IMR-90 (cell line): ENCODE measurements at regions not wholly inside any gene's neighbourhood (a gene's known extent, or its start where the extent isn't known, plus 50 kb on each side); places are given as distances from the start of the nearest gene placed in this dataset.

Source experiments
- ATAC-seq: fragments of 200-7000 bp; cut with Tn5 transposase; 2 replicates; pipeline ENCODE4 v1.9.1; 2020; ENCODE audit warnings: low read depth, mild to moderate bottlenecking, moderate library complexity
- BruUV-seq: library from RNA; stranded (reverse); fragments of 400-500 nt; replicated peaks from 2 replicates; lab custom pipeline; 2021; lab: Mats Ljungman, UMichigan
- CTCF ChIA-PET: fragments of 300-600 bp; formaldehyde crosslinking; extraction: SDS; loops from one replicate; lab custom pipeline; 2021; ENCODE audit warnings: antibody characterized with exemption; lab: Yijun Ruan, JAX
- POLR2A ChIA-PET: fragments of 300-600 bp; sonication (Branson Sonifier 250); formaldehyde crosslinking; loops from one replicate; lab custom pipeline; 2022; ENCODE audit warnings: antibody characterized with exemption; ENCODE audit not compliant: unreplicated experiment; lab: Charles Lee
- DNase-seq: peaks from one replicate; pipeline ENCODE4 v3.0.0; 2013
- H2AFZ ChIP-seq: replicated peaks from 2 replicates; pipeline ENCODE3; 2013; ENCODE audit warnings: low read length, mild to moderate bottlenecking; ENCODE audit not compliant: poor library complexity
- H2AK5ac ChIP-seq: 2 replicates; pipeline ENCODE4 v1.6.1; 2013; ENCODE audit warnings: low read depth, low read length, inconsistent platforms
- H2AK9ac ChIP-seq: replicated peaks from 2 replicates; pipeline ENCODE3; 2013; ENCODE audit warnings: mild to moderate bottlenecking, low read depth, low read length, moderate library complexity; ENCODE audit not compliant: poor library complexity
- H2BK120ac ChIP-seq: 2 replicates; pipeline ENCODE4 v1.6.1; 2013; ENCODE audit warnings: low read depth, low read length, inconsistent platforms
- H2BK15ac ChIP-seq: 3 replicates; pipeline ENCODE4 v1.6.1; 2013; ENCODE audit warnings: low read depth, low read length, inconsistent platforms
- H2BK20ac ChIP-seq: 2 replicates; pipeline ENCODE4 v1.6.1; 2013; ENCODE audit warnings: low read depth, mild to moderate bottlenecking, inconsistent platforms, low read length, moderate library complexity
- H2BK5ac ChIP-seq: 2 replicates; pipeline ENCODE4 v1.6.1; 2013; ENCODE audit warnings: mild to moderate bottlenecking, low read depth, low read length, inconsistent platforms; ENCODE audit not compliant: poor library complexity, severe bottlenecking
- H3K14ac ChIP-seq: replicated peaks from 2 replicates; pipeline ENCODE4 v1.6.1; 2013; ENCODE audit warnings: low read depth, low read length, inconsistent platforms
- H3K18ac ChIP-seq: 2 replicates; pipeline ENCODE4 v1.6.1; 2013; ENCODE audit warnings: low read depth, low read length, control low read depth
- H3K23ac ChIP-seq: 2 replicates; pipeline ENCODE4 v1.6.1; 2013; ENCODE audit warnings: low read depth, low read length, inconsistent platforms
- H3K27ac ChIP-seq: 2 replicates; pipeline ENCODE4 v1.5.1; 2013; ENCODE audit warnings: mild to moderate bottlenecking, control low read depth, low read length; ENCODE audit not compliant: insufficient read depth
- H3K27me3 ChIP-seq: 2 replicates; pipeline ENCODE4 v1.6.1; 2013; ENCODE audit warnings: low read length; ENCODE audit not compliant: control insufficient read depth, insufficient read depth
- H3K36me3 ChIP-seq: 2 replicates; pipeline ENCODE4 v1.6.1; 2013; ENCODE audit warnings: low read length, mixed read lengths; ENCODE audit not compliant: control insufficient read depth, insufficient read depth
- H3K4ac ChIP-seq: 2 replicates; pipeline ENCODE4 v1.6.1; 2013; ENCODE audit warnings: low read depth, low read length, inconsistent platforms
- H3K4me1 ChIP-seq: 2 replicates; pipeline ENCODE4 v1.6.1; 2013; ENCODE audit warnings: low read length, mixed read lengths; ENCODE audit not compliant: control insufficient read depth, insufficient read depth
- H3K4me2 ChIP-seq: 2 replicates; pipeline ENCODE4 v1.6.1; 2013; ENCODE audit warnings: low read depth, mild to moderate bottlenecking, control low read depth, low read length, moderate library complexity
- H3K4me3 ChIP-seq: 2 replicates; pipeline ENCODE4 v1.5.1; 2013; ENCODE audit warnings: low read depth, mild to moderate bottlenecking, control low read depth, low read length, moderate library complexity; ENCODE audit not compliant: insufficient read depth
- H3K56ac ChIP-seq: 2 replicates; pipeline ENCODE4 v1.6.1; 2013; ENCODE audit warnings: low read length, inconsistent platforms; ENCODE audit not compliant: insufficient read depth; ENCODE audit errors: extremely low read depth
- H3K79me1 ChIP-seq, 2 experiments: 2 replicates each; pipeline ENCODE4 v1.6.1; 2013; ENCODE audit warnings: low read length in 2 of 2, inconsistent platforms in 1 of 2, low read depth in 1 of 2
- H3K9ac ChIP-seq: 2 replicates; pipeline ENCODE4 v1.6.1; 2013; ENCODE audit warnings: low read depth, low read length, control low read depth
- H3K9me1 ChIP-seq: 2 replicates; pipeline ENCODE4 v1.6.1; 2013; ENCODE audit warnings: low read length, inconsistent platforms; ENCODE audit not compliant: insufficient read depth
- H3K9me3 ChIP-seq: 2 replicates; pipeline ENCODE4 v1.6.1; 2013; ENCODE audit warnings: low read length; ENCODE audit not compliant: control insufficient read depth, insufficient read depth
- H4K20me1 ChIP-seq: 2 replicates; pipeline ENCODE4 v1.6.1; 2013; ENCODE audit warnings: low read length, inconsistent platforms; ENCODE audit not compliant: insufficient read depth
- H4K5ac ChIP-seq: 2 replicates; pipeline ENCODE4 v1.6.1; 2013; ENCODE audit warnings: mild to moderate bottlenecking, low read depth, low read length, control low read depth
- H4K8ac ChIP-seq, 2 experiments: 2 replicates each; pipeline ENCODE4 v1.6.1; 2013; ENCODE audit warnings: low read depth in 2 of 2, low read length in 2 of 2, control low read depth in 1 of 2, inconsistent platforms in 1 of 2
- H4K91ac ChIP-seq: 2 replicates; pipeline ENCODE4 v1.6.1; 2013; ENCODE audit warnings: low read depth, low read length, inconsistent platforms; ENCODE audit not compliant: insufficient read depth
- CEBPB ChIP-seq: IDR thresholded peaks from 2 replicates; pipeline ENCODE4 v1.6.1; 2012; ENCODE audit warnings: low read depth, low read length, improper control_type of control experiment
- CHD1 ChIP-seq: IDR thresholded peaks from 2 replicates; pipeline ENCODE4 v1.6.1; 2012; ENCODE audit warnings: low read depth, low read length, improper control_type of control experiment
- FOS ChIP-seq: fragments of 150-350 bp; IDR thresholded peaks from 2 replicates; pipeline ENCODE4 v1.6.1; 2016; ENCODE audit warnings: low read depth, low read length
- RFX5 ChIP-seq: IDR thresholded peaks from 2 replicates; pipeline ENCODE4 v1.8.0; 2012; ENCODE audit warnings: low read depth, mild to moderate bottlenecking, low read length, moderate library complexity
- WGBS, 2 experiments: methylation state at CpG; one replicate each; pipeline versions ENCODE4 v1.1.5 to v1.1.7; 2013; ENCODE audit warnings: missing lambda C conversion rate in 2 of 2; ENCODE audit not compliant: insufficient read length in 1 of 2; ENCODE audit errors: extremely low coverage in 2 of 2; 5-methylcytosine and 5-hydroxymethylcytosine counted together
- dilution Hi-C: fragments of 300-500 bp; cut with HindIII; formaldehyde crosslinking; loops from one replicate; pipeline ENCODE4 v1.14.3; 2018; ENCODE audit warnings: low sequenced_read_pairs; ENCODE audit not compliant: unreplicated experiment
- in situ Hi-C: fragments of 300-500 bp; cut with MboI; formaldehyde crosslinking; loops from 3 replicates; pipeline ENCODE4 v1.14.3; 2019; ENCODE audit warnings: low sequenced_read_pairs, inconsistent platforms, mixed read lengths
- intact Hi-C: fragments of 100-400 bp; cut with micrococcal nuclease; formaldehyde crosslinking; loops from 2 replicates; pipeline ENCODE4 v1.10.0; 2022

DNA sequence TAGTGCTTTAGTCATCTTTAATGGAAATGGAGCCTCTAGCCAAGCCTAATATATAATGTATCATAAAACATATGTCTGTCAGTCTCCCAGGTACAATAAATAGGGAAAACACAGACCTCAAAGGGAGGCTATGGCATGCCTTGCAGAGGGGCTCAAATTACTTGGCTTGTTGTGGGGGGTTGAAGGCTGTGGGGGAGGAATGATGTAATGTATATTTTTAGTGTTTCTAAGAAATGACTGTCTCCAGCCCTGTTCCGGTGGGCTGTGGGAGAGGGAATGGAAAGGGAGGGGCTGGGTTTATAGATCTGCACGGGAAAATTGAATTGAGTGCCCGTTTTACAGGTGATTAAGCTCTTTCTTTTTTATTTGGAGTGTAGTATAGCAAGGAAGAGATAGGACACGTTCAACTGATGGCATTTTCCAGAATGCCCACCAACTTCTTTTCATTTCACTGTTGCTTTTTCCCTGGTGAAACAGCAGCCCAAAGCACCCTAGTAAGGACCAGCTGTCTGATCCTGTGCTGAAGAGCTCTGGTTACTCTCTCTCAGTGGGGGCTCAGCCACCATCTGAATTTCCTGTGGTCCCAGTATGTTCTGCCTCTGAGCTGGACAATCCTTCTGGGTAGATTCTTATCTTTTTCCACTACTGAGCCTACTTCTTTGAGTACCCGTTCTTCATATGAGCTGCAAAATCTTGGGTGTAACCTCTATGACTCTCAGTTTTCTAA, 220.7 kb upstream of the CASK start:
- H2BK120ac ChIP-seq = no peak overlapping the region
- no peak overlapping the region for H3K23ac ChIP-seq
- dilution Hi-C loops (no loop called here), in situ Hi-C loops (no loop called here), intact Hi-C loops (no loop called here)
- no peak for DNase-seq
- 21% methylated on average over 3 of the region's 5 CpGs; no CpG with 5 or more reads in 1 of the 2 experiments for WGBS, 2 experiments
- CTCF ChIA-PET = no interaction called here
- H4K8ac ChIP-seq = no peak overlapping the region
- H2BK15ac ChIP-seq = no peak overlapping the region
- no peak overlapping the region for H3K4me3 ChIP-seq
- H3K27ac ChIP-seq = no peak overlapping the region
- no peaks in the 10 kb centered on the region for H3K4me1 ChIP-seq
- no peaks in the 10 kb centered on the region for H3K79me1 ChIP-seq
- no peaks in the 10 kb centered on the region for H4K20me1 ChIP-seq
- no peak overlapping the region for H2AK5ac ChIP-seq
- no peak overlapping the region for H2AFZ ChIP-seq
- no peak overlapping the region for H3K9ac ChIP-seq
- no peak overlapping the region for H2BK20ac ChIP-seq
- no peak overlapping the region for H4K91ac ChIP-seq
- no peak overlapping the region for H3K4me2 ChIP-seq
- POLR2A ChIA-PET = interaction anchor here (0.5 to 0.6 kb wide), 2 partner anchors 982 to 1820 kb away, joined by 3 read pairs; no protein-coding TSS in a partner anchor
- no peak overlapping the region for H2BK5ac ChIP-seq
- TF ChIP-seq CHD1 (no peak), CEBPB (no peak), RFX5 (no peak), FOS (no peak)
- no peaks in the 10 kb centered on the region for H3K9me3 ChIP-seq
- H3K14ac ChIP-seq = no peak overlapping the region
- no peaks in the 10 kb centered on the region for H3K36me3 ChIP-seq
- no peak overlapping the region for H3K56ac ChIP-seq
- H3K18ac ChIP-seq = no peak overlapping the region
- H2AK9ac ChIP-seq = no peak overlapping the region
- no peak overlapping the region for H3K4ac ChIP-seq
- no TSS peak for BruUV-seq
- no peak overlapping the region for H4K5ac ChIP-seq
- peaks cover 7% of the 10 kb centered on the region for H3K27me3 ChIP-seq
- H3K9me1 ChIP-seq = no peaks in the 10 kb centered on the region
- ATAC-seq = no peak
